Suppressor macrophage (primary cell): ENCODE measurements at regions not wholly inside any gene's neighbourhood (a gene's known extent, or its start where the extent isn't known, plus 50 kb on each side); places are given as distances from the start of the nearest gene placed in this dataset.

Experiments
- DNase-seq, 4 experiments: peaks; one replicate each; pipeline ENCODE4 v3.0.0-alpha.2; 2020 to 2022

DNA sequence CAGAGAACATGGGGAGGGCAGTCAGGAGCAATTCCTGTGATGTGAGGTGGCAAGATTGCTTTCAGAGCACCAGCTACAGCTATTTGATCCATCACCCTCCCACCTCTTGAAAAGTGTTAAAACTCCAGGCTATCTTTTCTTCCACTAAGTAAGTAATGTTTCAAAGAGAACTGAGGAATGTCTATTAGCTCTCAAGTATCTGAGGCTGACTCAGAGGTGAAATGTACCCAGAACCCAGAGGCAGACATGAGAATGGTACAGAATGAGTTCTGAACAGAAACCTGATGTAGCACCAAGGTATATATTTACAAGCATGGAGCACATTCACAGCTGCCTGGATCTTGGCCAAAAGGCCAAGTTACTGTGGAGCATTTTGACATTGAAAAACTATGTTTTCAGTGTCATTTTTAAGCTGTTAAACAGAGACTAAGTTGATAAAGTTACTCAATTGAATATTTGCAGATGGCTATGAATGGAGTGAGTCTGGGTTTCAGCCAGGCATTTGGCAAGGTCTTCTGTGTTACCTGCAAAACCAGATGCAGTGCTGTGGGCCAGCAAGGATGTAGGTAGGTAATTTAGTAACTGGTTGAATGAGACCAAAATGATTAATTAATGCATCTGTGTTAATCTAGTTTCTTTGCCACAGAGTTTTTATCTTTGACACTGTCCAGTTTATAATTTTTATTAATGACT lies 227.7 kb upstream of the CD96 start:
- DNase-seq, result no peak

DNA sequence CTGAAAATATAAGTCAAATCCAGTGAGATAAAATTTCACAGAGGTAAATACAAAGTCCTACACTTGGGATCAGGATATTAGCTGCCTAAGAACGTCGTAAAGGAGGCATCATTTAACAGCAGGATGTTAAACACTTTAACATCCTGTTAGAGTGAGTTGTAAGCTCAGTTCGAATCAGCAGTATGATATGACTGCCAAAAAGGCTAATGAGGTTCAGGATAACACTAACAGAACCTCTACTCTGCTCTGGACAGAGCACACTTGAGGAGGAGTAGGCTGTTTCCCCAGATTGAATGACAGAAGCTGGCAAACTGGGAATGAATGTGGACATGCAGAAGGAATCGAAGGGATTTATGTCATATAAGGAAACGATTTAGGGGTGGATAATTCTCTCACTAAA lies 227.1 kb upstream of the CD96 start:
- no peak for DNase-seq

DNA sequence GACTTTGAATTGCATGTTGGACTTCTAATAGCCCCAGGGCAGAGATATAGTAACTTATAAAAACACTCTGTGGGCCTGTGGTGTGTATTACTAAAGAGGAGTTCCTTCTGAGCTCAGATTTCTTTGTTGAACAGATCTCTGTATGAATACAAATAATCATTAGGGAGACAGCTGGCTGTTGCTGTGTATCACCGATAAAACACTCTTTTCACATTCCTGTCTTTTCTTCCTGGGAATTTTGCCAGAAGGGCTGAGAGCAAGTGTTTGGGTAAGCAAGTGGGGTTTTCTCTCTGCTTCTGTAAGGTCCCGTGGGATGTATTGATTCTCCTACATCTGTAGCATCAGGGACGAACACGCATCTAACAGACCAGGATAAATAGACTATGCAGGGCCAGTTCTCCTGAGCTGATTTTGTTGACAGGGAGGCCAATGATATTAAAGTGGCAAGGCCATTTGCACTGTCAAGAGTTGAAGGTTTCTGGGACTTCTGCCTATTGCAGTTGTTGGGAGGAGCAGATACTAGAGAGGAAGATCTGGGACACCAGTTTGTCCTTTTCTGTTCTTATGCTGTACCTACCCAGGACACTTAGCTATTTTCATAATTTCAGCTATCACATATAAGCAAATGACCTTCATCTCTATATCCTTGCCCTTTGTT lies 225.9 kb upstream of the CD96 start:
- DNase-seq, result no peak

DNA sequence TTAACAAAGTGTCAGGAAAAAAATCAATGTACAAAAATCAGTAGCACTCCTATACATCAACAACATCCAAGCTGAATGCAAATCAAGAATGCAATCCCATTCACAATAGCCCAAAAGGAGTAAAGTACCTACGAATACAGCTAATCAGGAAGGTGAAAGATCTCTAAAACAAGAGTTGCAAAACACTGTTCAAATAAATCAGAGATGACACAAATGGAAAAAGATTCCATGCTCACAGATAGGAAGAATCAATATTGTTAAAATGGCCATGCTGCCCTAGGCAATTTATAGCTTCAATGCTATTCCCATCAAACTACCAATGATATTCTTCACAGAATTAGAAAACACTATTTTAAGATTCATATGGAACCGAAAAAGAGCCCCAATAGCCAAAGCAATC lies 223.7 kb upstream of the CD96 start:
- DNase-seq, result no peak

DNA sequence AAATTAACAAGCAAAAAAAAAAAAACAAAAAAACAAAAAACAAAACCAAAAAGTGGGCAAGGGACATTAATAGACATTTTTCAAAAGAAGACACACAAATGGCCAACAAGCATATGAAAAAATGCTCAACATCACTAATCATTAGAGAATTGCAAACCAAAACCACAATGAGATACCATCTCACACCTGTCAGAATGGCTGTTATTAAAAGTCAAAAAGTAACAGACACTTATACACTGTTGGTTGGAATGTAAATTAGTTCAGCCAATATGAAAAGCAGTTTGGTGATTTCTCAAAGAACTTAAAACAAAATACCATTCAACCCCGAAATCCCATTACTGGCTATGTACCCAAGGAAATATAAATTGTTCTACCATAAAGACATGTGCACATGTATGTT lies 222.4 kb upstream of the CD96 start:
- no peak for DNase-seq

DNA sequence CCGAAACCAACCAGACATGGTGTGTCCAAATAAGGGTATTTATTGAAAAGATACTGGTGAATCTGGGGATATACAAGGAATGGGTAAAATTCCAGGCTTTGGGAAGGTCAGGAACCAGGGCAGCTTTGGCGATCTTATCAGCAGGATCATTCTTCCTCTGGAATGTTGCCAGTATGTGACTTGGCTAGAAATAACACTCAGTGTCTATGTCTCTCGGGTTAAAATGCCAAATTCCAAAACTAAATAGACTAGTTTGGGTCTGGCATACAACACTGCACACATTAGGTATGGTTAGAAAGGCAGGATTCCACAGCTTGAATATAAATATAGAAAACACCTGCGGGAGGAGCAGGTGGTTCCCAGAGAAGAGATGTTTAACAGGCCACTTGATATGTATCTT lies 220.2 kb upstream of the CD96 start:
- DNase-seq, result no peak

DNA sequence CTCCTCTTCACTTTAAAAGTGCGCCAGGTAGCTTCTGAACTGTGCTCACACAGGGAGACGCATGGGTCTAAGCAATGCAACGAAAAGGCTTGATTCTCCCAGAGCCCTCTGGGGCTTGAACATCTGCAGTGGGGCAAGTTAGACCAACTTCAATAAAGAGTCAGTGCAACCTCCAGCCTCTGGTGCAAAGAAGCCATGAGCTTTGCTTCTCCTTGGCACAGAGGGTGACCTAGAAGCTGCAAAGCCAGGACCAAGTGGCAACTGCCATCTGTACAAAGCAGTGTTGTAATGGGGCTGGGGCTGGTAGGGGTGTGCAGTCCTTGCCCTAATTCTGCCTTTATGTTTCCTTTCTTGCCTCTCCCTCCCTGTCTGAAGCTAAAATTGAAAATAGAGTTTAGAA lies 219.0 kb upstream of the CD96 start:
- DNase-seq, result no peak

DNA sequence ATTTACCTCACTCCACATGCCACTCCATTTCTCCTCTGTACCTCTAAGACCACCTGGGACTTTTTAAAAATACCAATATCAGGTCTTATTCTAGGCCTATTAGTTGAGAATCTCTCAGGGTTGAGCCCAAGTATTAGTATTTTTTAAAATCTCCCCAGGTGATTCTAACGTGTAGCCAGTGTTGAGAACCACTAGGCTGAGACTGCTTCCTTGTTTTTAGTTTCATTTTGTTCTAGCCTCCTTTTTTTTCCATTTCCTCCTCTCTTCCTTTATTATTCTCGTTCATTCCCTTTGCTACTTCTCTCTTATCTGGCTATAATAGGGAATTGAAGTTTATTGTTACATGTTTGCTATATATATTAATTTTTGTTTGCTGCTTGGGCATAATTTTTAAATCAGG lies 217.8 kb upstream of the CD96 start:
- DNase-seq, result no peak

DNA sequence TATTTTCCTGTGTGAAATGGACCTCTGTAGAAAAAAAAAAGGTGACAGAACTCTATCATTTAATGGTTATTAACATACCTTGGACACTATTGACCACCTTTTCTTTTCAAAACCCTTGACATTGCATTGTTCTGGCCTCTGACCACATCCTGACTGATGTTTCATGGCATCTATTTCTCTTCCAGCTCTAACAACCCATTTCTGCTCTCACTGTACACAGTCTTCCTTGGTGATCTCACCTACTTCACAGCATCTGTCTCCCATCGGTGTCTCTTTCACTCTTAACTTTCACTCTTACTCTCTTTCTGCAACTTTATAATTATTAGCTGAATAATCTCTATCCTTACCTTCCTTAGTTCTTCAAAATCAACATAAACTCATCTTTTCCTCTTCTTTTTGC lies 217.4 kb upstream of the CD96 start:
- DNase-seq, result no peak

DNA sequence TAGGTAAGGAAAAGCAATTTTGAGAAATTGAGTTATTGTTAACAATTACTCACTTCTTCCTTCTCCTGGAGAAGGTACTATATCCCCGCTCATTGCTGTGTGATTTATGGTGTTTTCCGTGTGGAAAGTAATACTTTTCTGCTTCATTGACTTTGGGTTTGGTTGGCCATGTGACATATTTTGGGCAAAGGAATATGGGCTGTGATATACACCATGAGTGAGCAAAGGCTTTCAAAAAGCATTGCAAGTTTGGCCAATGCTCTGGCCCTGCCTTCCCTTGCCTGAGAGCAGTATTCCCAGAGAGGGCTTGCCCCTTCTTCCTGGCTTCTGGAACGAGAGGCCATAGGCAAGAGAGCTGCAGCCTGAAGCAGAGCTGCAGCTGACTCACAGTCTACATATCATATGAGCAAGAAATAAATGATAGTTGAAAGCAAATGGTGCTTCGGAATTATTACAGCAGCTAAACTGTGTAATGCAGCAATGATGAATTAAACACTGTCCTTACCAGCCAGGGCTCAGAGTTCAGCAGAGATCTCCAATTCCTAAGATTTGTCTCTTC lies 216.8 kb upstream of the CD96 start:
- DNase-seq, result no peak

DNA sequence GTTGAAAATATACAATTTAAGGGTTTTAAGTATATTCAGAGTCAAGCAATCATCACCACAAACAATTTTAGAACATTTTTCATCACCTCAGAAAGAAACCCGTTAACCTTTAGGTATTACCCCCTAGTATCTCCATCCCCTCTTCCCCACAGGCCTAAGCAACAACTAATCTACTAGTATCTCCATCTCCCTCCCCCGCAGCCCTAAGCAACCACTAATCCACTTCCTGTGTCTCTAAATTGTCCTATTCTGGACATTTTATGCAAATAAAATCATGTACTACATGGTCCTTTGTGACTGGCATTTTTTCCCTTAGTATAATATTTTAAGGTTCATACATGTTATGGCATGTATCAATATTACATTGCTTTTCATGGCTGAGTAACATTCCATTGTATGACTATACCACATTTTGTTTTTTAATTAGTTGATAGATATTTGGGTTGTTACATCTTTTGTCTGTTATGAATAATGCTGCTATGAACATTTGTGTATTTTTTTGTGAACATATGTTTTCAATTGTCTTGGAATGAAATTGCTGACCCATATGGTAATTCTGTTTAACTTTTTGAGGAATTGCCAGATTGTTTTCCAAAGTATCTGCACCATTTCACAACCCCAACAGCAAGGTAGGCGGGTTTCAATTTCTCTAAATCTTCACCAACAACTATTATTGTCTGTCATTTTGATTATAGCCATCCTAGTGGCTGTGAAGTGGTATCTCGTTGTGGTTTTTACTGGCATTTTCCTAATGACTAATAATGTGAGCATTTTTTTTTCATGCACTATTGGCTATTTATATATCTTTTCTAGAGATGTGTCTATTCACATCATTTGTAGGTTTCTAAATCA lies 215.6 kb upstream of the CD96 start:
- no peak for DNase-seq

DNA sequence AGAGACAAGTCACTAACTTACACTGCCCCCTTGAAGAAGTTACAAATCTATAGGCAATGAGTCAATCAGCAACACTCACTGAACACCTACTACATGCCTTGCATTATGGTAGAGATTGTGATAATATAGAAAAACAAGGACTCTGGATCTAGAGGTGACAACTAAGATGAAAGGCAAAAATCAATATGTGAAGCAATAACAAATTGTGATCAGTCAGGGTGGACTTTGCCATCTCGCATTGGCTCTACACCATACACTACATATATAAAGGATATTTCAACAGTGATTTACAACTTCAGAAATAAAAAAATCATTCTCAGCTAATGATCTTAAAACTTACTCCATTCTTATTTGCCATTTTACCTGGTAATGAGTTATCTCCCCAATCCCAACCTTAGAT lies 210.7 kb upstream of the CD96 start:
- DNase-seq, result no peak

DNA sequence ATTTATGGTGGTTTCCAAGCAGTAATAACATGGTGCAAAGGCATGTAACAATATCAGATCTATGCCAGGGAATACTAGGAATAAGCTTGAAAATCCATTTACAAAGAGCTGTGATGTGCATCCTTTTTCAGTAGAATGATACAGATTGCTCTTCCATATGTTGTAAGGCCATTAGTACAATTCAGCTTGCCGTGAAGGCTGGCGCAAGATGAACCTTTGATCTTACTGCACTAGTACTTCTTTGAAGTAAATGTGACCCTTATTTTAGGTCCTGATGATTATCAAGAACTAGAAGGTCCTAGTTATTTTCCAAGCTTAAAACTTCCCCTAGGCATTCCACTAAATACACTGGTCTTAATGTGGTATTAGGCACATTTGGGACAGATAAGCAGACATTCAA lies 210.1 kb upstream of the CD96 start:
- no peak for DNase-seq

DNA sequence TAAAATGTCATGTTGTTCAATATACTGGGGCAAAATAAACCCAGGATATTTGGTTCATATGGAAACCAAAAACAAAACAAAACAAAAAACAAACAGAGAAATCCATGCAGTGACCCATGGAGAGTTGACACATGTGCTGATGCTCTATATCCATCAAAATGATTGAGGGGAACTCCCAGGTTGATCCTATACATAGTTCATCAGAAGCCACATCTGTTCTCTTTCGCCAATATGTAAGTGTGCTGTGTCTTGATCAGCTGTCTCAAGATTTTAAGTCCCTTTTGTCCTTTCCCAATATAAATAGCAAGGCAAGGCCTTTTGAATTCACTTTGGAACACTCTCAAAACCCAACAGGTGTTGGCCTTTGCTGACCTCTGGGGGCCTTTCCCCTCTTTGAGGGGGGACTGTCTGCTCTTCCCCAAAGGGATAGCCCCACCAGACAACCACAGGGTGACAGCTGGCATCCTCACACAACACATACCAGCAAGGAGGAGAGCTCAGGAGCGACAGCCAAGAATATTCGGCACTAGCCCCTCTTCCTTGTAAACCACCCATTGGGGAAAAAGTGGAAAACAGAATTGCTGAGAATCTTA lies 209.4 kb upstream of the CD96 start:
- DNase-seq, result no peak

DNA sequence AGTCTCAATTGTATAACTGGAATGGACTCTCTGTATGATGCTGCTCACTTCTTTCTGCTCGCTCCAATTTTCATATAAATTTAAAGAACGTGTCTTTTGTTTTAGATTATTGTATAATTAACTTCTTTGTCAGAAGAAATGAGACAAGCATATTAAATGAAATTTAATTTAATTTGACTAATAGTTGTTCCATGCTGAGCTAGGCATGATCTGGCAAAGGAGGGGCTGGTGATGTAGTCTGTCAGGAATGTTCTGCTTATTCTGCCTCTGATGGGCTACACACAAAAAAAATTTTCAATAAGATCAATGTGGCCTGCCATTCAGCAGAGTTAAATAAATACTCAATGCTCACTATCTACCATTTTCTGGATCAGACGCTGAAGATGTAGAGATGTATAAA lies 208.4 kb upstream of the CD96 start:
- DNase-seq, result no peak

DNA sequence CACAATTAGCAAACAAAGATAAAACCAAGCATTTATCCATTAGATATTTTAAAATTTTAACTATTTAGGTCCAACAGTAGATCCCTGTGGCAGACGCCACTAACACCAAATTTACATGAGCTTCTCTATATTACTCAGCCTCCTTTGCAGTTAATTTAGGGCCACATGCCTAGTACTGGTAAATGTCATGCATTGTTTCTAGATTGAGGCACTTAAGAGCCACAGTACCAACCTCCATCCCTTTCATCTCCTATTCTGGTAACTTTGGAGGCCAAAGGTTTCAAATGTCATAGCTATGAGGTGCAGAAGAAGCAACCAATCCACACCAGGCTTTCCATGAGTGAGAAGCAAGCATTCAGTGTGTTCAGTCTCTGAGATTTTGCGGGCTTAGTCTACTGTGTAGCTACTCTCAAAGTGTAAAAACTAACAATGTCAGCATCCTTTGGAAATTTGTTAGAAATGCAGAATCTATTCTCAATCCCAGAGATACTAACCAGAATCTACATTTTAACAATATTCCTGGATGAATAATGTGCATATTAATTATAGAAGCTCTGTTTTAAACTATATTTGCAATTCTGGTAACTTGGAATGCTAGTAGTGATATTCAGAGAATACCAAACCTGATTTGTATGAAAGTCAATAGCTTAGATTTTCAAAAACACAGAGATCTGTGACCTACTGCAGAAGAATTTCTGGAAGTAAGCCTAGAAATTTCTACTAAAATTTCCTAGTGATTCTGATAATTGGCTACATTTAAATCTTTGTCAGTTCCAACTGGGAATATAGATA lies 206.3 kb upstream of the CD96 start:
- no peak for DNase-seq

DNA sequence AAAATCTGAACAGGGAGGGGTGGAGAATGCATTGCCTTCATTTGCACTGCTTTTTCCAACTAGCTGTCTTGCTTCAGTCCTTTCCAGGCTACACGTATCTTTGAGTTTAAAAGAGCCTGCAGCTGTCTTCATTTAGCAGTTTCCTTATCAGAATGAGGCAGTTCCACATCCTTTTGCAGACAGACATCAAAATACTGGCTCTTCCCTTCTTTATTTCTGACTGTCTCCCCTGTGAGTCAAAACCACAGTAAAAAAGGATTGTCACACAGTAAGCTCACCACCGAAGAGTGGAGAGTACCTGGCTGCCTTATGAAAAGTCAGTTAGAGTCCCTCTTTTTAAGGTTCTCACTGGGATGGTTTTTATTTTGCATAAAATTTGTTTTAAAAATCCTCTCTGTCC lies 205.5 kb upstream of the CD96 start:
- DNase-seq, result no peak

DNA sequence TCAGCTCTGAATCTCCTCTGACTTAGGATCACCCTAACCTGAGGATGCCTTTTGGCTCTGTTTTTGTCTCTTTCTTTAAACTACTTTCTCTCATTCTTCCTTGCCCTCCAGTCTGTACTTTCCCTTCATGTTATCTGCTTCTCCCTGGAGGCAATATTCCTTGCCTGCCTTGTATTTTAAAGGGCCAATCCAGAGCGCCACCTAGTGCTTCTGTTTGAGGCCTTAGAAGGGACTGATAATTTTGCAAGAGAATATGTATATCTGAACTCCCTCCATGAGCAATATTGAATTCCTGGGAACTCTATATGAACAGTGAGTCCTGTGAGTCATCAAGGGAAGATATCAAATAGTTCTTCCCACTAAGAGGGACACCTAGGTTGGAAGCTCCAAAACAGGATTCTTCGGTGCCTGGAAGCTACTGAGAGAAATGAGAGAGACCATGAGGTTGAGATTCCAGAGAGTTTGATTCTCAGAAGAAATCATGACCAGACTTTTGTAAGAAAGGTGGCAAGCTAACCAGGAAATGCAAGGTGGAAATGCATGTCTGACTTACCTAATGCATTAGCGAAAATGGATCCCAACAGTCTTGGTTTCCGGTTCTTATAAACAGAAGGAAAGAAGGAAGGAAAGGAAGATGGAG lies 203.8 kb upstream of the CD96 start:
- peak; percentile 18 to 43 (median 24) for DNase-seq

DNA sequence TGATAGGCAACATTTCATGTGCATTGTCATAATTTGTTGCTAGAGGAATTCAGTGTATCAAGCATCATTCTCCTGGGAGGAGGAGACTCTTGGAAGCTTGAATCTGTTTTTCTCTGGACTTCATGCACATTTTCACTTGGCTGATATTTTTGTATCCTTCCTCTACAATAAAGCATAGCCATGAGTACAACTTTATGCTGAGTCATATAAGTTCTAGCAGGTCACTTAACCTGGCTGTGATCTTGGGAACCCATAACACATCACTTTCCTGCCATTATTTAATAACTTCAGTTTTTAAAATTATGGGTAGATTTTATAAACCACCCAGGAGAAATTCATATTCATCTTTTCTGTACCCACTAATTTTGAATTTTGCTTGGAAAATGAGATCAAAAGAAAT lies 203.0 kb upstream of the CD96 start:
- no peak for DNase-seq

DNA sequence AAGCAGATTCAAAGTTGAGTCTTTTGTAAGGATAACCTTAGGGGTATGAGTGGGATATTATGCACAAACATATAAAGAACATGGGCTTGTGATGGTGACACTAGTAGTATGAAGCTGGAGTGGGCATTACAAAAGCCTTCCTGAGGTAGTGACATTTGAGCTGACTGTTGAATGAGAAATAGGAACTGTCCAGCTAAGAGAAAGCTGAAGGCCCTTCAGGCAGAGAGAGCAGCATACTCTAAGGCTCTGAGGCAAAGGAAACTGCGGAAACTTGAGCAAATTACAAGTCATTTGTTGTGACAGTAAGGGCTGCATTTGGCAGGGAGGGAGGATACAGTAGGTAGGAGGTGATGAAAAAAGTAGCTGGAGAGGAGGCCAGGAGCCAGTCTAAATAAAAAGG lies 190.7 kb upstream of the CD96 start:
- no peak for DNase-seq

DNA sequence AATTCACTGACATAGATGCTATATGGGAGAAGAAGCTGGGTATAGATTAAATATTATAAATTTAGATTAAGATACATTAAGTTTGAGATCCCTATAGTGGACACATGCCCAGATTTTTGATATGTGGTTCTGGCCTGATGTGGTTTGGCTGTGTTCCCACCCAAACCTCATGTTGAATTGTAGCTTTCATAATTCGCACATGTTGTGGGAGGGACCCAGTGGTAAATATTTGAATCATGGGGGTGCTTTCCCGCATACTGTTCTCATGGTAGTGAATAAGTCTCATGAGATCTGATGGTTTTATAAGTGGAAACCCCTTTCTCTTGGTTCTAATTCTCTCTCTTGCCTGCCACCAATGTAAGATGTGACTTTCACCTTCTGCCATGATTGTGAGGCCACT lies 189.4 kb upstream of the CD96 start:
- DNase-seq, result no peak
